G401 (cell line): ENCODE measurements at regions not wholly inside any gene's neighbourhood (a gene's known extent, or its start where the extent isn't known, plus 50 kb on each side); places are given as distances from the start of the nearest gene placed in this dataset.

Experiments
- DNase-seq: peaks from one replicate; pipeline ENCODE4 v3.0.0-alpha.2; 2015; ENCODE audit warnings: low spot score
- in situ Hi-C: cut with HindIII; loops from 2 replicates; pipeline ENCODE4 v1.10.0; 2016; ENCODE audit warnings: low sequenced_read_pairs, mixed read lengths

GRCh38 chr14:83441801-83442200 is 1908.1 kb upstream of the SEL1L start:
- no peak for DNase-seq
- in situ Hi-C loops: no loop called here

- in situ Hi-C loops: no loop called here
- DNase-seq: no peak
Observed at GRCh38 chr14:83455561-83455960, 1921.9 kb upstream of the SEL1L start.

GRCh38 chr14:83461521-83461920 is 1927.9 kb upstream of the SEL1L start:
- in situ Hi-C loops: no loop called here
- no peak for DNase-seq

GRCh38 chr14:83462759-83463158 is 1929.1 kb upstream of the SEL1L start:
- no peak for DNase-seq
- in situ Hi-C loops: no loop called here

DNA sequence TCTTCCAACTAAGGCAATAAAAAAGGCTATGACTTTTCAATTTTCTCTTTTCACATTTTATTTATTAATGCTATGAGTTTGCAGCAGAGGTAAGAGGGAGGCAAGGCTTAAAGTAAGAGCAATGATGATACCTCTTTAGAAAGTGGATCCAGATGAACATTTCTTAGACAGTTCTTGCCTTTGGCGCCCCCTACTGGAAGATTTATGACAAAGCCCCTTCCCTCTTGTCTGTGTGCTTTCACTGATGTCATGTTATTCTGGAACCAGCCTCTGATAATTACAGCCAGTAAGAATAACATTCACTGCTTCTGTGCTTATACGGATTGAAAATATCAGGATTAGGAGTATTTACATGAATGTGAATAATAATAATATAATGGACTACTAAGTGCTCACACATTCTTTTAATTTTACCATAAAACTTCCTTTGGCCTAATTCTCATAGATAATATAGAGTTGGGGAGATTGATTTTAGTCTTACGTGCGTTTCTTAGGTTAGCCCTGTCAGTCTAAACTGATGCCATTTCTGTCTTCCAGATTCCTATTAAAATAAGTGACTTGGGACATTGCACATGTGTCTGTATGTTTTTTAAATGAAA is 1929.9 kb upstream of the SEL1L start:
- in situ Hi-C loops: no loop called here
- peak; percentile 7 for DNase-seq

DNA sequence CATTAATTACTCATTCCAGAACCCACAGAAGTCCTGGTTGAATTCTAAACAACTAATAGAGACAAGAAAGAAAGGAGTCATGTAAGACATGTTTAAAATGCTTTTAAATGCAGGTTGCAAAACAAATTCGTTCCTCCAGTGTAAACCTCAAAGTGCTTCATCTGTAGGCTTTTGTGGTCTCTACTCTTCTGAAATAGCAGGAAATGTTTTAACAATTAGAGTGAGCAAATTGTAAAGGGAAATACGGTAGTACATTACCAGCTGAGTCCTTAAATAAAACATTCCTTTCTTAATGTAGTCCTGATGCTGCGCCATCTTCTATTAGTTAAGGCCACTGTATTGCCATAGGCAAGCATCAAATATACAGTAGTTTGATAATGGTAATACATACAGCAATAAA is 1934.2 kb upstream of the SEL1L start:
- in situ Hi-C loops: no loop called here

GRCh38 chr14:83470466-83470865 is 1936.8 kb upstream of the SEL1L start:
- in situ Hi-C loops: no loop called here
- no peak for DNase-seq

More for the DNA sequence above, 1934.2 kb upstream of the SEL1L start:
- no peak for DNase-seq

GRCh38 chr14:83470959-83471695 is 1937.5 kb upstream of the SEL1L start:
- no peak for DNase-seq
- in situ Hi-C loops: no loop called here

- no peak for DNase-seq
- in situ Hi-C loops: no loop called here
Observed at GRCh38 chr14:83473416-83474235, 1940.0 kb upstream of the SEL1L start.

DNA sequence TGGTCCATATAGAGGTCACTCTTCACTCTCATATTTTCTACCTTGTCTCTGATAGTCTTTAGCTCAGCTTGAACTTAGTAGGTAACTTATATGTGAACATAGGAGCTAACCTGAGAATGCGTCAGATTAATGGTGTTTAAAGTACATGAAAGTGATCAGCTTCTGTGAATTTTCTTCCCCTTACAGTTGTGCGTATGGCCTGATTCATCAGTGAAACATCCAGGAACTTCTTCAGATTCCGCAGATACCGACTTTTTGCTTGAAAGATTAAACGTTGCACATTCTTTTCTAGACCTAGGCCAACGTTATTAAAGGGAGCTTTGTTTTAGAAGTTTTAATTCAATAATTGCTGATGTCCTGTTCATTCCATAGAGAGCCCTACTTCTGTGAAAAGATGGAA is 1945.1 kb upstream of the SEL1L start:
- in situ Hi-C loops: no loop called here
- DNase-seq: no peak

DNA sequence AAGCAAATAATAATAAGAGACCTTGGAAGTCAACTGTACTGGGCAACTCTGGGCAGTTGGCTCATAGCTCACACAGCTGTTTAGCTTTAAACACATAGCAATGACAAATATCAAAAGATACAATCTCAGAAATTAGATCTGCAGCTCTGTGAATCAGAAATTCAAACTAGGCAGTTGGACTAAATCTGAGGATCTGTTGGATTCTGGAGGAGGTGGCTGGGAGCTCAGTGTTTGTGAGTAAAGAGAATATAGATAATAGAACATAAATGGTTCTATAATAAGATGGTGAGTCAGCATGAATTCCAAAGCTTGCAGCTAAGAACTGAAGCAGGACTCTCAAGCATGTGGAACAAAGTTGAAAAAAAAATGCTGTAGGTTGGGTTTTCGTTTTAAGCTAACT is 1949.4 kb upstream of the SEL1L start:
- in situ Hi-C loops: no loop called here
- no peak for DNase-seq

DNA sequence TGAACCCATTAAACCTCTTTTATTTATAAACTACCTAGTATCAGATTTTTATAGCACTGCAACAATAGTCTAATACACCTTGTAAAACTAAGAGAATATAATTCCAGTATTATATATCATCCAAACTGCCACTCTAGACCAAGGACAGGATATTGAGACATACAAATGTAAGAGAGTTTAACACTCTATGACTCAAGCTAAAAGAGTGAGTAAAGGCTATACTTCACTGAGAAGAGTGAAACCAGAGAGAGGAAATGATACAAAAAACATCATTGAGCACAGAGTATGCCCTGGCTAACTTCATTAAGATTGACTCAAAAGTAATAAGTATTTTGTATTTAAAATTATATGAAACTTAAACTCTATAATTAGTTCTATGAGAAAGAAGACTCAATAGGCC is 1951.9 kb upstream of the SEL1L start:
- no peak for DNase-seq
- in situ Hi-C loops: no loop called here

DNA sequence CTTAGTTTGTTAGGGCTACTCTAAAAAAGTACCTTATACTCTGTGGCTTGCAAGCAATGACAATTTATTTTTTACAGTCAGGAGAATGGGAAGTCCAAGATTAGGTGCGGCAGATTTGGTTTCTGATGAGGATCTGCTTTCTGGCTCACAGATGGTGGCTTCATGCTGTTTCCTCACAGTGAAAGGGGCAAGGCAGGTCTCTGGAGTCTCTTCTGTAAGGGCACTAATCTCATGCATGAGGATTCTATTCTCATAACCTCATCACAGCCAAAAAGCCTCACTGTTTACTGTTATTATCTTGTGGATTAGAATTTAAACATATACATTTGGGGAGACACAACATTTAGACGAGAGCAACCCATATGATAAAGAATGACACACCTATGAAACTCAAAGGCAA is 1957.4 kb upstream of the SEL1L start:
- in situ Hi-C loops: no loop called here
- DNase-seq: no peak

GRCh38 chr14:83520837-83521236 is 1987.2 kb upstream of the SEL1L start:
- DNase-seq: no peak
- in situ Hi-C loops: no loop called here

- DNase-seq: no peak
- in situ Hi-C loops: no loop called here
Observed at GRCh38 chr14:83529531-83529930, 1995.9 kb upstream of the SEL1L start.

DNA sequence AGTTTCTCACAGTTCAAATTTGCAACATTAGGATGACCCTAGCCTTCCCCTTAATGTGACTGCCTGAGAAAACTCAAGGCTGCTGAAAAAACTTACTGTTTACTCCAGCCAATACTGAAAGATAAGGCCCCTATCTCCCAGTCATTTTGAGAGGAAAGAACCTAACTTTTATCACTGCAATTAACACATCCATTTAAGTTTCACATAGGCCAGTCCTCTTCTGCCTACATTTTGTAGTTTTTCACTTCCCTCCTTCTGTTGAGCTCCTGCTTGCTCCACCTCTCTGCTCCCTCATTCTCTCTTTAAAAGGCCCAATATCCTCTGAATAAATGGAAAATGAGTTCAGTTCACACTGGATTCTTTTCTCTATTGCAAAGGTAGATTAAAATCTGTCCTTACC is 1996.2 kb upstream of the FLRT2 start:
- DNase-seq: no peak
- in situ Hi-C loops: no loop called here

DNA sequence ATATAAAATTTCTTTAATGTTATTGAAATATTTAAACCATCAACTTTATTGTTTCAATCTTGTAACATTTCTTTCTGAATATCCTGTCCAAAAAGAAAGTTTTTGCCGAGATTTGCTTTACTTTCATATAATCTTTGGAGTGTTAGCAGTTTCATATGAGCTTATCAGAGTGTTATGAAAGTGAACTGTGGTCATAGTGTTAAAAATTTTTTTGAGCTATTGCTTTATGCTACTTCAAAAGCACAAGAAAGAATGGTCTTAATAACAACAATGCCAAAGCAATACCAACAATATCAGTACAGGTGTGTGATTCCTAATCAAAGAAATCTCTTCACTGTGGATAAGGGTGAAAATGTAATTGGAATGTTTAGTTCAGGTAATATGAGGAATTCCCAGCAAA is 1994.9 kb upstream of the FLRT2 start:
- in situ Hi-C loops: no loop called here
- no peak for DNase-seq

- in situ Hi-C loops: no loop called here
- no peak for DNase-seq
Observed at GRCh38 chr14:83535444-83535843, 1994.5 kb upstream of the FLRT2 start.

DNA sequence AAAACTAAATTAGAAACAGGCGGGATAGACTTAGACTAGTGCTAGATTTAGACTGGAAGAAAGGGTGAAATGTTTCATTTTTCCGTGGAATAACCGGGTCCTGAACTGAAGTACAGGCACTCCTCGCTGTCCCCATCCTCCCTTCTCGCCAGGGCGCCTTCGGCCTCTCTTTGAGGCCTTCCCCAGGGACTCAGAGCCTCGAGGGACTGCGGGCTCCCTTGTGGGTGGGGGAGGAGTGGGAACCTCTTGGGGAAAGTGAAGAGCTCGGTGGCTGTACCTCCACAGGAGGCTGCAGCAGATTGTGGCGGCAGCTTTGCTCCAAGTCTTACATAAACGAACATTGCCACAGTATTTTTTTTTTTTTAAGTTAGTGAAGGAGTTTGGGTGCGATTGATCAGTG is 1988.8 kb upstream of the FLRT2 start:
- in situ Hi-C loops: no loop called here
- DNase-seq: no peak

- in situ Hi-C loops: no loop called here
- DNase-seq: no peak
Observed at GRCh38 chr14:83548061-83548839, 1981.7 kb upstream of the FLRT2 start.
